ENCODE measurements at regions not wholly inside any gene's neighbourhood (a gene's known extent, or its start where the extent isn't known, plus 50 kb on each side); places are given as distances from the start of the nearest gene placed in this dataset.

DNA sequence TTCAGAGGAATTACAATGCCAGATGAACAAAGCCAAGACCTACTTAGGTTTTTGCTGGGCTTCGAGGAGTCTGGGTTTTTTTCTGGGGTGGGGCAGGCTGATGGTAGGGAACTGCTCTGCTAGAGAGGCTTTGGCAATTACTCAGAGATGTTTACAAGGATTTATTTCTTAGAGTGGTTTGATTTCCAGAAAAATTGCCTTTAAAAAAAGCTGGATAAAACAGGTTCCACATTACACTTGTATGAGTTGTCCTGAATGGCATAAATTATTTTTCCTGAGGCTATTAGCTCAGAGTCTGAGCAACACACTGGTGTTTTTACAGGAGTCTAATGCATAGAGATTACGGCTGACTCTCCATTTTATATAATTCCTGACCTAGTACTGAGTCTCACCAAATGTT lies 118.5 kb upstream of the FRMD6 start:
- ChIA-PET CTCF (interaction anchor here (0.6 to 1.2 kb wide), 2 partner anchors 10 to 119 kb away, joined by 3 to 4 read pairs; partner anchors contain the start of gene FRMD6), POLR2A (interaction anchor here (0.7 kb wide), 1 partner anchor 1326 kb away, joined by 3 read pairs; no protein-coding TSS in a partner anchor)
- no peak for DNase-seq (ENCODE audit: extremely low spot score)
- TF ChIP-seq TARDBP (IDR thresholded peaks at IDR 0.05) (no peak), FOXM1 (IDR thresholded peaks at IDR 0.05; ENCODE audit: borderline replicate concordance) (no peak), BHLHE40 (IDR thresholded peaks at IDR 0.05; ENCODE audit: borderline replicate concordance) (no peak)

DNA sequence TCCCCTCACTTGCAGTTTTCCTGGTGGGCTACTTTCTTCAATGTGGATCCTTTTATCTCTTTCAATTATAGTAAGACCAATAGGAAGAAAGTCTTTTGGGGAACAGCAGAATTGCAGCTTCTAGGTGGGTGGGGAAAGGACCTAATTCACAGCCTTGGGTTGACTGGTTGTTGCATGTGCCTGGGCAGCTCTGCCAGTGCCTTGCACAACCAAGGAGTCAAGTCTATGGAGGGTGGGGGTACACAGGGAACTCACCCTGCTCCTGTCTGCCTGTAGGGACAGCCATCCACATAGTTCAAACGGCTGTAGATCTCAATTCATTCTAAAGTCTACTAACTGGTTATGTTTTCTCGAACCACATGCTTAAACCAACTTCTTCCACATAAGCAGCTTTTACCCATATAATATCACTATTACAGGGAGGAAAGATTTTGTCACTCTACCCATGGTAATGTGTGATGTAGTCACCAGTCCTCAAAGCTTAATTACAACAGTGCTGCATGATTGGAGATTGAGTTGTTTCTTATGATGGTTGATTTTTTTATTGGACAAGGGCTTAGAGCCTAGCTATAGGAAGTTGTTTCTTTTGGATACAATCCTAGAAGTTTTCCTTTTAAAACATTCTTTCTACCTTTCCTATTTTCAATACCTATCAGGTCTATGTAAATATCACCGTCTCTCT lies 117.7 kb upstream of the FRMD6 start:
- ChIA-PET POLR2A (no interaction called here), CTCF (interaction anchor here (1.2 kb wide), 1 partner anchor 118 kb away, joined by 3 read pairs; the partner anchor contains the start of gene FRMD6)
- DNase-seq (ENCODE audit: extremely low spot score): no peak
- TF ChIP-seq FOXA1 (IDR thresholded peaks at IDR 0.05) (no peak), SP1 (IDR thresholded peaks at IDR 0.05) (no peak), L3MBTL2 (conservative IDR thresholded peaks at IDR 0.05) (no peak), LEF1 (IDR thresholded peaks at IDR 0.05; ENCODE audit: borderline replicate concordance) (no peak), ZNF384 (IDR thresholded peaks at IDR 0.05) (no peak), TARDBP (IDR thresholded peaks at IDR 0.05) (no peak), ARNT (IDR thresholded peaks at IDR 0.05) (no peak), FOXM1 (IDR thresholded peaks at IDR 0.05; ENCODE audit: borderline replicate concordance) (no peak), HDGF (IDR thresholded peaks at IDR 0.05; ENCODE audit: borderline replicate concordance) (no peak), FOXK2 (IDR thresholded peaks at IDR 0.05) (no peak), PKNOX1 (IDR thresholded peaks at IDR 0.05) (no peak), BHLHE40 (IDR thresholded peaks at IDR 0.05; ENCODE audit: borderline replicate concordance) (no peak), SUZ12 (IDR thresholded peaks at IDR 0.05) (no peak), CTBP1 (IDR thresholded peaks at IDR 0.05; ENCODE audit: borderline replicate concordance) (no peak), NFRKB (IDR thresholded peaks at IDR 0.05) (no peak), ELF4 (IDR thresholded peaks at IDR 0.05) (no peak)

GRCh38 chr14:51534610-51535011 lies 117.1 kb upstream of the FRMD6 start:
- ChIA-PET CTCF (interaction anchor here (1.2 kb wide), 1 partner anchor 117 kb away, joined by 3 read pairs; the partner anchor contains the start of gene FRMD6), POLR2A (no interaction called here)
- TF ChIP-seq SUZ12 (IDR thresholded peaks at IDR 0.05): no peak
- TF ChIP-seq FOXA1 (IDR thresholded peaks at IDR 0.05): no peak
- no peak for TF ChIP-seq NFRKB (IDR thresholded peaks at IDR 0.05)
- no peak for TF ChIP-seq FOXK2 (IDR thresholded peaks at IDR 0.05)
- TF ChIP-seq CTBP1 (IDR thresholded peaks at IDR 0.05; ENCODE audit: borderline replicate concordance): no peak
- no peak for TF ChIP-seq ZNF384 (IDR thresholded peaks at IDR 0.05)
- no peak for TF ChIP-seq SP1 (IDR thresholded peaks at IDR 0.05)
- TF ChIP-seq LEF1 (IDR thresholded peaks at IDR 0.05; ENCODE audit: borderline replicate concordance): no peak
- no peak for TF ChIP-seq PKNOX1 (IDR thresholded peaks at IDR 0.05)
- TF ChIP-seq L3MBTL2 (conservative IDR thresholded peaks at IDR 0.05): no peak
- no peak for TF ChIP-seq FOXM1 (IDR thresholded peaks at IDR 0.05; ENCODE audit: borderline replicate concordance)
- no peak for TF ChIP-seq ELF4 (IDR thresholded peaks at IDR 0.05)
- TF ChIP-seq TARDBP (IDR thresholded peaks at IDR 0.05): no peak
- TF ChIP-seq ARNT (IDR thresholded peaks at IDR 0.05): no peak
- no peak for TF ChIP-seq BHLHE40 (IDR thresholded peaks at IDR 0.05; ENCODE audit: borderline replicate concordance)
- DNase-seq (ENCODE audit: extremely low spot score): no peak

- ChIA-PET CTCF (no interaction called here), POLR2A (no interaction called here)
- TF ChIP-seq ARNT (IDR thresholded peaks at IDR 0.05) (no peak), ELF4 (IDR thresholded peaks at IDR 0.05) (no peak), PKNOX1 (IDR thresholded peaks at IDR 0.05) (no peak), NFRKB (IDR thresholded peaks at IDR 0.05) (no peak), TARDBP (IDR thresholded peaks at IDR 0.05) (no peak), LEF1 (IDR thresholded peaks at IDR 0.05; ENCODE audit: borderline replicate concordance) (no peak), SUZ12 (IDR thresholded peaks at IDR 0.05) (no peak), L3MBTL2 (conservative IDR thresholded peaks at IDR 0.05) (no peak), BHLHE40 (IDR thresholded peaks at IDR 0.05; ENCODE audit: borderline replicate concordance) (no peak), ZNF384 (IDR thresholded peaks at IDR 0.05) (no peak), FOXK2 (IDR thresholded peaks at IDR 0.05) (no peak), FOXA1 (IDR thresholded peaks at IDR 0.05) (no peak), HDGF (IDR thresholded peaks at IDR 0.05; ENCODE audit: borderline replicate concordance) (no peak), FOXM1 (IDR thresholded peaks at IDR 0.05; ENCODE audit: borderline replicate concordance) (no peak), CTBP1 (IDR thresholded peaks at IDR 0.05; ENCODE audit: borderline replicate concordance) (no peak), SP1 (IDR thresholded peaks at IDR 0.05) (no peak)
These were observed 116.2 kb upstream of the FRMD6 start for GRCh38 chr14:51535443-51536044.

GRCh38 chr14:51538973-51539372 lies 112.7 kb upstream of the FRMD6 start:
- TF ChIP-seq L3MBTL2 (conservative IDR thresholded peaks at IDR 0.05) (no peak), SP1 (IDR thresholded peaks at IDR 0.05) (no peak), LEF1 (IDR thresholded peaks at IDR 0.05; ENCODE audit: borderline replicate concordance) (no peak), ARNT (IDR thresholded peaks at IDR 0.05) (no peak)
- POLR2A ChIA-PET: no interaction called here
- CTCF ChIA-PET: interaction anchor here (0.5 kb wide), 1 partner anchor 37 kb away, joined by 3 read pairs; no protein-coding TSS in a partner anchor
- no peak for DNase-seq (ENCODE audit: extremely low spot score)

More at GRCh38 chr14:51535443-51536044, 116.2 kb upstream of the FRMD6 start:
- DNase-seq (ENCODE audit: extremely low spot score): no peak

All from HEK293T (cell line).